Islet of Langerhans (tissue), 1 donor: ENCODE measurements at regions not wholly inside any gene's neighbourhood (a gene's known extent, or its start where the extent isn't known, plus 50 kb on each side); places are given as distances from the start of the nearest gene placed in this dataset.

Experiments
- FAIRE-seq: peaks from one replicate; lab custom pipeline; 2011; peaks lifted over from hg19 to GRCh38; lab: Jason Lieb, UNC

DNA sequence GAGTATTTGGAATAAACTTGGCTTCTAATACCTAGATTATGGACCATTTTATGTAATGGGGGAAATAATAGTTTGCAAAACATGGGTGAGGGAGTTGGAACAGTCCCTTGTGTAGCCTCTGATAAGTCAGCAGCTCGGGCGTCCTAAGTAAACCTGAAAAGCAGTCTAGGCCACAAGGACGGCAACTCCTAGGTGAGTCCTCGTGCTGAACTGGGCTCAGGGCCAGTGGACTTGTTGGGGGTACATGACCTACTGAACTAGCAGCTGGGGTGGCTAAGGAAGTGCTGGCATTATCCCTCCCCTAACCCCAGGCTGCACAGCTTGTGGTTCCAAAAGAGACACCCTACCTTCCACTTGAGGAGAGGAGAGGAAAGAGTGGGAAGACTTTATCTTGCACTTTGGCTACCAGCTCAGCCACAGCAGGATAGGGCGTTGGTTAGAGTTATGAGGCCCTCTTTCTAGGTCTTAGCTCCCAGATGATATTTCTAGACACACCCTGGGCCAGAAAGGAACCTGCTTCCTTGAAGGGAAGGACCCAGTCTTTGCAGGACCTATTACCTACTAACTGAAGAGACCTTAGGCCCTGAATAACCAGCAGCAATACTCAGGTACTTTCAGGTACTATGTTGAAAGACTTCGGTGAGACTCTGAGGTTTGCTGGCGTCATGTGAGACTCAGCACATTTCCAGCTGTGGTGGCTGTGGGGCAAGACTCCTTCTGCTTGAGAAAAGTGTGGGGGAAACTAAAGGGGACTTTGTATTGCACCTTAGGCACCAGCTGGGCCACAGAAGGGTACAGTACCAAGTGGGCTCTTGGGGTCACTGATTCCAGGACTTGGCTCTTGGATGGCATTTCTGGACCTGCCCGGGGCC, 71.0 kb downstream of the AQP4 start:
- FAIRE-seq = no peak

DNA sequence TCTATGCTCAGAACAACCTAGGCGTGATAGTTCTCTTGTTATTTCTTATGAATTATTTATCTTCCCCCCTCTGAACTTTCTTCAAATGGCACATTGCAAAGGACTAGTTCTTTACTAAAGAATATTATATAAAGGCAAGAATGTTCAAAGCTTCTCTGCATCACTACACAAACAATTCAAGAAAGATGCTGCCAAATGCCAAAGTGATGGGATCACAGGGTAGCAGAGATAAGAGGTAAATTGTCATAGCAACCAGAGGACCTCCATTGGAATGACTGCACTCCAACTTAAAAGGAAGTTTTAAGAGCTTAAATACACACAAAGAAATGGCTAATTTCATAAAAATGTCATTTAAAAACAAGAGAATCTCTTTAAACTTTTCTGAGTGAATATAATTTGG, 72.8 kb downstream of the AQP4 start:
- no peak for FAIRE-seq

DNA sequence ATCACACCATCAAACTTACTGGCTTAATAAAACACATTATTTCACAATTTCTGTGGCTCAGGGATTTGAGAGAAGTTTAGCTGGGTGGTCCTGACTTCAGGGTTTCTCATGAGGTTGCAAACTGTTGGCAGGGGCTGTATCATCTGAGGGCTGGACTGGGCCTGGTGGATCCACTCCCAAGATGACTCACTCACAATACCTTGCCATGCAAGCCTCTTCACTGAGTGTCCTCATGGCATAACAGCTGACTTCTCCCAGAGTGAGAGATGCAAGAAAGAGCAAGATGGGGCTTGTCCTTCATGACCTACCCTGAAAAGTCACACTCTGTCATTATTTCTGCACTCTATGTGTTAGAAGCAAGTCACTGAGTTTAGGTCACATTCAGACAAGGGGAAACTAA, 73.8 kb downstream of the AQP4 start:
- no peak for FAIRE-seq

DNA sequence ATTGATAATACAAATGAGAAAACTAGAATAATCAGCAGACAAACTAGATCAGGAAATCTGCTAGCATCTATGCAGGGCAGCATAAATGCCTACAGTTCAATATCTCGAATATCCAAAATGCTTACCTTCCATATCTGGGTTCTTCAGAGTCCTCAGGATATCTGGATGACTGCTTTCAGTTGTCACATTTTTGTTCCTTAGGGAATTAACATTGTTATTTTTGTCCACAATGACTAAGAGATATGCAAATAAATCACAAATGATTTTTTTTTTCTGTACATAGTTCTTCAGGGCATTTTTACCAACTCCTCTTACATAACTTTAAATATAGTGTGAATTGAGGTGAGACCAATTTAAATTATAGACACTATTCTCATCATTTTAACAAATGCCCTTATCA, 80.9 kb downstream of the AQP4 start:
- FAIRE-seq = no peak

DNA sequence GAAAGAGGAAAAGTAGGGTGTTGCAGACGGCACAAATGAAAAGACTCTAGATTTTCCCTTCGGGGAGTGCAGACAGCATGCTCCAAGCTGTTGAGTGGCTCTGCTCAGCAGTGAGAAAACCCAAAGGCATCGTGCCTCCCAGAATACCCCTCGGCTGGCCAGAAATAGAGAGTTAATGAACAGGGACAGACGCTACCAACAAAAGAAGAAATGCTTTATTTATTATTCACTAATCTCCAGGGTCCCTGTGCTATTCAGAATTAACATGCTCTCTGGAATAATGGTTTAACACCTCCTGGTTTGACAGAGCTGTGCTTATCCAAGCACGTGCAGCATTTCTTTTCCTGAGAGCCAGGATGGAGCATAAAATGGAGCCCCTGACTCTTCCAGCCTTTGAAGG, 82.3 kb downstream of the AQP4 start:
- FAIRE-seq = no peak

DNA sequence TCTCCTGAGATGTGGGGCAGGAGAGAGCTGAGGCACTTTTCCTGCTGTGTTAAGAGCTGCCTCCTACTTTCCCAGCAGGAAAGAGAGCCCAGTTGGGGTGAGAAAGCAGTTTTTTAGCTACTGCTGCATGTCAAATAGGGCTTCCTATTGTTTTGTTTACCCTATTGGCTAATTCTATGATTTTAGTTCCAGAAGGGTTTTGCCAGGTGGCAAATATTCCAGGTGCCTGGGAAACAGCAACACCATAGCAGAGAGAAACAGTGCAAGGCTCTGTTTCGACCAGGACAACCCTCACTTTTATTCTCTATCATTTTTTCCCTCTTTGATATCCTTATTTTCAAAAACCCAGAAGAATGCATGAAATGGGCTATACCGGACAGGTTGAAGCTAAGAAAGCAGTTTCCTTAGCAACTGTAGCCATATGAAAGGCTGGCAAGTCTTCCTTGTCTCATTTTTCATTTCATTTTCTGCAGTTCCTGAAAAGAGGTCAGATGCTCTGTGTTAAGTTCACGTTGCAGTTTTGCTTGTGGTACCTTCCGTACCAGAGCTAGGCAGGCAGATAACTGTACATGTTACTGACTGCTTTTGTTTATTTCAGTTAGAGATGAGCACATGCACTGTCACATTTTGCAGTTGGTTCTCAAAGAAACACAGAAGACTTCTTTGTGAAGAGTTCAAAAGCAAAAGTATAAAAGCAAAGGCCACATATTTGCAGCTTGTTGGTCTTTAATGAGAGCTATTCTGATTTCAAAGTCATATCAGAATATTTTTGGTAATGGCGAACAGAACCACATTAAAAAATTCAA, 84.8 kb downstream of the AQP4 start:
- no peak for FAIRE-seq

DNA sequence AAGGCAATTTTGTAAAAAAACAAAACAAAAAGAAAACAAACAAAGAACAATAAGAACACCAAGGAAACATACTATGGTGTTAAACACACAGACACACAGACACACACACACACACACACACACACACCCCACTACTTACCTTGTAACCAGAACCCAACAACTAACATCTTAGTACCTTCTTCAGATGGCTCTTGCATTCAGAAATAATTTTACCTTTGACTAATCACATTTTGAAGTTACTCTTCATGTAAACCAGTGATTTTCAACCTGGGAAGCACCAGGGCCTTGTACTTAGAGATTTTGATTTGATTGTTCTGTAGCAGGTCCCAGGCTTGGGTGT, 87.5 kb downstream of the AQP4 start:
- no peak for FAIRE-seq

DNA sequence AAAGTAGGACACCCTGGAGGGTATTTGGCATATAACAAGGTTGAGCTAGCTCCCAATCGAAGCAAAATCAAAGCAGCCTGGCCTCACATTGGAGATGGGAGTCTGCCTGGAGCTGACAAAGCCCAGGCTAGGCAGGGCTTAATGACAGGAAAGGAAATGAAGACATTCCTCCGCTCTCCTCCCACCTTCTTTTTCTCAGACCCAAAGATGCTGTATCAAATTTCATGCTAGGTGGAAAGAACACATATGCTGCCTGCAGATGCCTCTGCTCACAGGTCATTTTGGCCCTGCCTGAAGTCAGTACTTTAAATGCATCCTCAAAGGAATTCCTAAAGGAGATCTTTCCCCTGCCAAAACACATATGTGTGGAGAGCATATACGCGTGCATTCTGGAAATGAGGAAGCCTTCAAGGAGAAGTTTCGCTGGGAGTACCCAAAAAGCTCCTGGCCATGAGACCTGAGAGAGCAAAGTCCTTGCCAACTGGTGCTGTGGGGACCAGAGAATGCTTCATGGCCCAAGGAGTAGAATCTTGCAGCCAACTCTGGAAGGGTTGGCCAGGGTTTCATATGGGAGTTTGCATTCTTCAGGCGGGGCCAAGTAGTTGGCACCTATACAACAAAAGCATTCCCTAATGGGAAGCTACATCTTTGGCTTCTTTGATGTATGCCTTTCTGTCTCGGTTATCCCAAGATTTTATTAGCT, 88.0 kb downstream of the AQP4 start:
- no peak for FAIRE-seq

DNA sequence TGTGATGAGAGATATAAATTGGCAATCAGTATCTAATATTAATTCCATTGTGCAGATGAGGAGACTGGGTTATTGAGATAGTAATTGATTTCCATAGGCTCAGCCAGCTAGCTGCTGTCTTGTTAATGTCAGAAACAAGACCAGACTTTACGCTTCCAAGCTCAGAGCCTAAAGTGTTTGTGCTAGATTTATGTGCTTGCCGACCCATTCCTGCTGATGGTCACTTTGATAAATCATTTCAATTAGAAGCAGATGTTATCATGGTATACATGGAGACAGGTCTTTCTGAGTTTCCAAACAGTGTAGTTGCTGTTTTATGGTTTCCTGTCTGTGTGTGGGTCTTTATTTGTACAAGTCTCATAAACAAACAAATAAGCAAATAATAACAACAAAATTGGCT, 92.8 kb downstream of the AQP4 start:
- FAIRE-seq = no peak

DNA sequence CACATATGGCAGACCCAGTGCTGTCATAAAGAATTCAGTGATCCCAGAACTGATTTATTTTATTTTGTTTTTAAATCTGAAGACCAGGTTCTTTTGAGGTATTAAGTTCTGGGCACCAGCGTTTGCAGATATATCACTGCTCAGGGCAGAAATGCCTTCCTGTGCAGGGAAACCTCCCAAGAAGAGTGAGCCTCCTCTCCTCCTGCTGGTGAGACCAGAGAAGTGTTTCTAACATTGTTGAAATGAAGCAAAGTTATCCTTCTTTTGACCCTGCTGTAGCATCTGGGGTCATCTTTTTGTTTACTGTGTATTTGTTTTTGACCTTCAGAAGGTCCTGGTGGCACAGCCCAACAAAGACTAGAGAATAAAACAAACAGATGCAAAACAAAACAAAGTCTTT, 94.0 kb downstream of the AQP4 start:
- FAIRE-seq = peak; percentile 45

DNA sequence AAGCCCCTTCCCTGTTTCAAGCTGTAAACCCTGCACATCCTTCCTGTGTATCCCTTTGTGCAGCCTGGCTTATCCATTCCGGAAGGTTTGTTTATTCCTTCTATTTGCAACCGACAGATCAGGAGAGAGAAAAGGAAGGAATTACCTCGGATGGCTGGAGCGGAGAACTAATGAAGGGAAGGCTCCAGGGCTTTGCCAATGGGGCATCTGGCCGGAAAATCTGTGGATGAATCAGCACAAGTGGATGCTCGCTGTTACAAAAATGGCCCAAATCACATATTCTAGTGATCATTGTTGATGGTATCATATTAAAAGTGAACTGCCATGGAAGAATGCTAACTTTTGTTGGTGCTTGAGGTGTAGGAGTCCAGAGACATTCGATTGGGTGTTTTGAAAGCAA, 97.1 kb downstream of the AQP4 start:
- FAIRE-seq = no peak

DNA sequence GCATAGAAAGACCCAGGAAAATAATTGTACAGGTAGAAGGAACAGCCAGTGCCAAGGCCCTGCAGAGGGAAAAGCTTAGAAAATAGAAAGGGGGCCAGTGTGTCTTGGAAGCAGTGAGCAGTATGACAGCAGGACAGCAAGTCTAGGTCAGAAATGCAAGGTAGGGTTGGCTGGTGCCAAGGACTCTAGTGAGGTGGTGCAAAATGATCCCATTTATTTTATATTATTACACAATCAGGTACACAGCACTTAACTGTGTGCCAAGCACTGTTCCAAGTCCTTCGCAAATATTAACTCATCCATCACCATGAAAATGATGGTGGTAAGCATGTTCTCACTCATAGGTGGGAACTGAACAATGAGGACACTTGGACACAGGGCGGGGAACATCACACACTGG, 100.0 kb downstream of the AQP4 start:
- FAIRE-seq = no peak

DNA sequence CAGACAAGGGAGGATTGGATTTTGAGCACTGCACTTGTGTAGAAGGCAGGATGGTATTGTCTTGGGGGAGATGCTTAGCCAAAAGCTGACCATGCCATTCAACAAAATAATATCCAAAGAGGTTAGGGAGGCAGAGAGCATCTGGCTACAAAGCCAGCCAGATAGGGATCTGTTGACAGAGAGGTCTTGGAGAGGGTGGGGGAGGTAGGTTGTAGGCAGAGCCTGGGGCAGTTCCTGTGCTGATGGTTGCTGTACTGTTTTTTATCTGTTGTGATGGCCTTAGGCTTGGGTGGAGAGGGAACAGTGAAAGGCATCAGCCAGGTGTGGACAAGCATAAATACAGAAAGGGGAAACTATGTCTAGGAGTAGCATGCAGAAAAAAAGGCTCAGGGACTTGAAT, 100.9 kb downstream of the AQP4 start:
- no peak for FAIRE-seq

DNA sequence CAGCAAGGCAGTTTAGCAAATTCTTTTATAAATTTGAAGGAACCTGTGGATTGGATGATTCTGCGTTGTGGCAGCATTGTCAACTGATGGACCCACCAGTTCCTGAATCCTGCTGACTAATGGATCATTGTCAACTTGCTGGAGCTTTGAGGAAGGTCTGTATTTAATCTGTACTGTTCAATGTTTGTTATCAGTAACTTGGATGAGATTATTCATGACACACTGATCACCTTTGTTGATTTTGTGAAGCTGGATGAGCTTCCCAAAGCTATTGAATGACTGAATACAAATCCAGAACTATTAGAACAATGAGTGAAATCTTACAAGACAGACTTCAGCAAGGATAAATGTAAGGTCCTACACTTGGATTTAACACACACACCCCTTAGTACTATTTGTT, 101.3 kb downstream of the AQP4 start:
- FAIRE-seq = no peak

DNA sequence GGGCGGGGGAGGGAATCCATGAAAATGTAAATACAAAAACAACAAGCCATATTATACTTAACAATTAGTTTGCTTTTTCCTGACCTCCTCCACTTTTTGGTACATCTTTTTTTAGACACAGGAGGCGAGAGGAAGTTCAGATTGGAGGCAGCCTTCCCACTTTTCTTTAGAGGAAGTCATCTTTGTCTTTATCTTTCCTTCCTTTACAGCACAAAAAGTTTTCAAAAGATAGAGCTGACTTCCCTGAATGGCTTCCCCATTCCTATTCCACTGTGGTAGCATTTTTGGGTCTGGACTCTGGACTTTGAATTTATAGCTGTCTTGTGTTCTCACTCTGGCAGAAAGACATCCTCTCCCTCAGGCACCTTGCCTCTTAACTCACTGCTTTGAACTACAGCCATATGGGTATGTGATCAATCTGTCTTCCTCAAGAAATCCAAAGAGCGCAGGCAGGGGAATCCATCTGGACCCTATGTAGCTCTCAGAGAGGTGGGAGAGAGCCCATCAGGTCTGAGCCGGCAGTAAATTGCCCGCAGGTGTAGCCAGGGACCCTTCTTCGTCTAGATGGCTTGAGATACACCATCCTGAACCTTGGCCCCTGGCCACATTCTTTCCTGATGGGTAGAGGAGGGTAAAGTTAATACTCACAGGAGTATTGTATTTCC, 101.9 kb downstream of the AQP4 start:
- no peak for FAIRE-seq

DNA sequence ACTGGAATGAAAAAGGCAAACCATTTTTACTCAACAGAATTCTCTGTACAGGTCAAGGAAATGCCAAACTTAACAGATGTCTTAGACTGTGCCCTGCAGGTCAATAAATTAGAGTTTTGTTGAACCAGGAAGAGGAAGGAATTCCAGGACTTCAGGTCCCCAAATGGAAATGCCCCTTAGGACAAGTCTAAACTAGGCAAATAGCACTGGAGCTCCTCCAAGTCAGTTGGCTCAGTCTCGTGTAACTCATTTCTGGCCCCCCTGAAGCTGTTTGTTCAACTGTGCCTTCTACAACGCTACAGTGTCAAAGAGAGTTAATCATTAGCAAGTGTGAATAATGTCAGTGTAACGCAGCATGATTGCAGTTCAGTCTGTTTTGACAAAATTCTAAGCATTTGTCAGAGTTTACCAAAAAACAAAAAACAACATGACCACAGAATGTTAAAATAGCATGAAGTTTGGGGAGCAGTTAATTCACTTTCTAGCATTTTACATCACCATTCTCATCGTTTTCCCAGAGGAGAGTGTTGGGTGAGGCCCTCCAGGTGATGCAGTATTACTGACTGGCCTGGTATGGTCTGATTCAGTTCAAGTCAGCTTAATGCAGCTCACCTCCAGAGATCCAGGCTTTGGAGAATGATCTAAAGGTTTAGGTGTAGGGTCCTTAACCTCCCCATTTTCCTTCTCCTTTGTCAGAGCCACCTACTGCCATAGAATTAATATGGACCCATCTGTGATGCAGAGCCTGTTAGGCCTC, 108.1 kb downstream of the AQP4 start:
- peak; percentile 41 for FAIRE-seq

DNA sequence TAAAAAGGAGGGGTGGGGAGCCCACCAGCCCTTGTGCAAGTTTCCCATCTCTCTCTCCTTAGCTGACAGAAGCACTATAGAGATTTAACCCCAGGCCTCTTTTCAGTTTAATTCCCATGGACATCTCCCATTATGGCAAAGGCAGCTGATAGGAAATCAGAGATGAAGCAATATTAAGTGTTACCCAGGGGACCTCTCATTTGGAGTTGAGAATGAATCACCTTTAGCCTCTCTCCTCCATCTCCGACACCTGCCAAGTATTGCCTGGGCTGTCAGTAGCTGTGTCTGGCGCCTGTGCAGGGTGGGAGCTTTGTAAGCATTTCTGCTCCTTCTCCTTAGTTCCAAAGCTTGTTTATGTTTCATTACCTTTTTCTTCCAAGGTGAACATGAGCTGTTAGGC, 109.0 kb downstream of the AQP4 start:
- FAIRE-seq = no peak

DNA sequence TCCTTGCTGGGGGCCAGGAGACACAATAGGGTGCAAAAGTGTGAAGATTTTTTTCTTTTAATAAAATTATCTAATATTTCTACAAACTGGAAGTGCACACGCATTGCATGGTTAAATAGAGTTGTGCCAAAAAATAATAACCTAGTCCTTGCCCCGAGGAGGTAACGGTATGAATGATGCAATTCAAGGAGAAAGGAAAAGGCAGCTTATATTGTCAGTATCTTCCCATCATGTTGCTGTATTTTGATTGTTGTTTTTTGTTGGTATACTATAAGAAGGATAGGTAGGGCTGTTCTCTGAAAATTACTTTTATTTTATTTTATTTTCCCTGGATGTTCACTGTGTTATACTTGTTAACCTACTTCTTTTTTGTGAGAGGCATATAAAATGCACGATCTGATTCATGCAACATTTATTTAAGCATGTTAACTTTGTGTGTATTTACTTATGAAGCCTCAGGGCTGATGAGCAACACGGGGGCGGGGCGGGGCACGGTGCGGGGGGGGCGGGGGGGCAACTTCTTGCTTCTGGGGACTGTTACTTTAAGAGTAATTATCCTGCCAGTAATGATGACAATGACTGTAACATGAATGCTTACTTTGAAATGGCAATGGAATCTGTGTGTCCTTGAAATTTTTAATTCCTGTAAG, 118.6 kb downstream of the AQP4 start:
- FAIRE-seq = no peak

DNA sequence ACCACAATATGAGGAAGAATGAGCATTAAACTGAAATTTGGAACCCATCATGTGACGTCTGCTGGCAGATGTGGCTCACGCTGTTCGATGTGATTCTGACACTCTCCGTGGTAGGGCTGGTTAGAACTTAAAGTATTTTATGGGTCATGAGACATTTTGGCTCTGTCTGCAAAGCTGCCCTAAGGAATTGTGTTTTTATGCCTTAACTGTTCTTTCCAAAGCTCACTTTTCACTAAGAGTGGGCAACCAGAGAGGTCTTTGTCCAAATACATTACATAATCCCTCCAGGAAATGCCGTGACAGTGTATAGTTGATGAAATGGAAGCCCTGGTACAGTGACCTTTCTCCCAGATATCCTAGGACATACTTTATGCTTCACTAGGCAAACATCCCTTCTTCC, 119.1 kb downstream of the AQP4 start:
- no peak for FAIRE-seq

DNA sequence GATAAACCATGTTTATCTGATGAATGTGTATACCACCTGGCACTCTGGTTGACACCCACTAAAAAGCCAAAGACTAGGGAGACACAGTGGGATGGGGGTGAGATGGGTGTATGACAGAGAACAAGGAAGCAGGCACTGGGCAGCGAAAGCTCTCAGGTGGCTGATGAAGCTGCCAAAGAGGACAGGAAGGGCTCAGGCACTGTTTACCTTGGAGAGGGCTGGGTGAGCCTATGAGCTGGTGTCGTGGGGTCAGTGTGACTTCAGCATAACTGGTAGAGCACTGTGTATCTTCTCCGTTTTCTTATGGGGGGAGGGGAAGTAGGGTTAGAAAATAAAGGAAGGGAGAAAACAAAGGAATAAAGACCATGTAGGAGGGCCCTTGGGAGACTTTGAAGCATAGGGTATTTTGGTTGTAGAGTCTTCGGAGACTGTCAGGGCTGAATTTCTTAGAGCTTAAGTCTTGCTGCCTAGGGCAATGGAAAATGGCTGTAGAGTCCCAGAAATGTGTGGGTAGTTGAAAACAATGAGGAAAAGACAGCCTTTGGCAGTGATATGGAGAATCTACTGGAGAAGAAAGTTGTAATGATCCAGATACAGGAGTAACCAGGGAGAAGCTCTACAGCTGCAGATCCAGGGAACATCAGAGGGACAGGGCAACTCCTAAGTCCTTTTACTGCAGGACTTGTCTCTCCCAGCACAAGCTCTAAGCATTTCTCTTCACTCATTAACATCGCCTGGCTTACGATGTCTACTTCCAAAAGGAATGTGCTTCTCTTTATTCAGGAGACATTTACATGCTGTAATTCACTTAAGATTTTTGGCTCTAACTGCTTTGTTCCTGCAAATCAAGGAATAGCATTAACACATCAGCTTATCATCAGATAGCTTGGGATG, 120.0 kb downstream of the AQP4 start:
- FAIRE-seq = no peak
